Large intestine (tissue), 3 donors: ENCODE measurements at regions not wholly inside any gene's neighbourhood (a gene's known extent, or its start where the extent isn't known, plus 50 kb on each side); places are given as distances from the start of the nearest gene placed in this dataset.
"Not testable (repeated sequence)": the region's sequence is repeated elsewhere in the genome, so short reads cannot be mapped to it uniquely, and the experiment has no call there.

ENCODE experiments used
- DNase-seq, 2 donors: peaks; one replicate each; pipeline versions ENCODE4 v3.0.0 to v3.0.0-alpha.2; 2013
- H3K27ac ChIP-seq: one replicate; pipeline ENCODE4 v1.5.1; 2013; ENCODE audit warnings: low read length
- H3K27me3 ChIP-seq: 2 replicates; pipeline ENCODE4 v1.6.1; 2013; ENCODE audit warnings: low read length; ENCODE audit not compliant: control insufficient read depth, insufficient read depth
- H3K36me3 ChIP-seq: 2 replicates; pipeline ENCODE4 v1.6.1; 2013; ENCODE audit warnings: low read length; ENCODE audit not compliant: control insufficient read depth, insufficient read depth
- H3K4me1 ChIP-seq: one replicate; pipeline ENCODE4 v1.6.1; 2013; ENCODE audit warnings: low read length; ENCODE audit not compliant: control insufficient read depth, insufficient read depth
- H3K4me3 ChIP-seq: one replicate; pipeline ENCODE4 v1.5.1; 2013; ENCODE audit warnings: low read length
- H3K9me3 ChIP-seq: one replicate; pipeline ENCODE4 v1.6.1; 2013; ENCODE audit warnings: mild to moderate bottlenecking, low read depth, low read length, moderate library complexity; ENCODE audit not compliant: control insufficient read depth
- WGBS: methylation state at CpG from one replicate; pipeline ENCODE4 v1.1.5; 2013; ENCODE audit warnings: low lambda C conversion rate; ENCODE audit not compliant: insufficient coverage; 5-methylcytosine and 5-hydroxymethylcytosine counted together

DNA sequence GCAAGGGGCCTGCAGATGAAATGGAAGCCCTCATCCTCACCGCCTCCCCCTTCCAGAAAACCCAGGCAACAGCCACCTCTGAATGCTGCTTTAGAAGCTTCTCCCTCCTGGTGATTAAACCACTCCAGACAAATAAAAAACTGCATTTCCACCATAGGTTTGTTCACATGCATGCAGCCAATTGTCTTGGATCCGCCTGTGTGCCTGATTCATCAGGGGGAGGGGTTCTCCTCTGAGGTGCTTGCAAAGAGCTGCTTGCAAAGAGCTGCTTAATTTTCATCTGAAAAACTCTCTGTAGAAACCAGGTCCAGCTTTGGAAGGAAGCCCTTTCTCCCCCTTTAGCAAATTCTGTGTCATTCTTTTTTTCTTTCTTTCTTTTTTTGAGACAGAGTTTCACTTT, 100.6 kb downstream of the DEFB131A start:
- H3K4me1 ChIP-seq, result peaks cover 11% of the 10 kb centered on the region
- not testable (repeated sequence) for H3K27ac ChIP-seq, H3K4me3 ChIP-seq, H3K27me3 ChIP-seq, H3K9me3 ChIP-seq, H3K36me3 ChIP-seq, DNase-seq
- no CpG with 5 or more reads among the region's 2 CpGs for WGBS

DNA sequence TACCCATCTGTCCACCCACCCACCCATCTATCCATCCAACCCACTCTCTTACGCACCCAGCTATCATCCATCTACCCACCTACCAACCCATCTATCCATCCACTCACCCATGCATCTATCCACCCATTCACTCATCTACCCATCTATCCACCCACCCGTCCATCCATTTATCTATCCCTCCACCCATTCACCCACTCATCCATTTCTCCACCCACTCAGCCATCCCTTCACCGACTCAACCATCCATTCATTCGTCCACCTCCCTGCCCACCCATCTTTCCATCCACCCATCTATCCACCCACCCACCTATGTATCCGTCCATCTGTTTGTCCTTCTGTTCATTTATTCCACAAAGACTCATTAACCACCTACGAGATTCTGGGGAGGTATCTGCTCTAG, 103.3 kb downstream of the DEFB131A start:
- not testable (repeated sequence) for H3K9me3 ChIP-seq, H3K4me1 ChIP-seq, H3K4me3 ChIP-seq, H3K27ac ChIP-seq, H3K27me3 ChIP-seq, H3K36me3 ChIP-seq, DNase-seq
- WGBS, result 100% methylated on average over 2 of the region's 6 CpGs

DNA sequence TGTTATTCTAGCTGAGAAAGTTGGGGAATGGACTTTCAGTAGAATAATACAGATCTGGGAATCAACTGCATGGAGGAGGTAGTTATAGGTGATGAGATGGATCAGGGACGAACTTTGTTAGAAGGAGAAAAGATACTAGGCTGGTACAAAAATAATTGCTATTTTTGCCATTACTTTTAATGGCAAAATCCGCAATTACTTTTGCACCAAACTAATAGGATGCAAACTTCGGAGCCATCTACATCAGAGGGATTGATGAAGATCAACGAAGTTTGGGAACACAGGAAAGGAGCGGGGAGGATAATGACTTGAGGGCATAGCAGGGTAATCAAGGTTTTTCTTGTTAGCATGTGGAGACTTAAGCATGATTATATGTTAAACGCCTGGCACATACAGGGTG, 111.9 kb downstream of the DEFB131A start:
- not testable (repeated sequence) for H3K27me3 ChIP-seq, H3K4me3 ChIP-seq, H3K9me3 ChIP-seq, H3K27ac ChIP-seq, H3K4me1 ChIP-seq, DNase-seq, H3K36me3 ChIP-seq
- 100% methylated on average over 5 of the region's 6 CpGs for WGBS

DNA sequence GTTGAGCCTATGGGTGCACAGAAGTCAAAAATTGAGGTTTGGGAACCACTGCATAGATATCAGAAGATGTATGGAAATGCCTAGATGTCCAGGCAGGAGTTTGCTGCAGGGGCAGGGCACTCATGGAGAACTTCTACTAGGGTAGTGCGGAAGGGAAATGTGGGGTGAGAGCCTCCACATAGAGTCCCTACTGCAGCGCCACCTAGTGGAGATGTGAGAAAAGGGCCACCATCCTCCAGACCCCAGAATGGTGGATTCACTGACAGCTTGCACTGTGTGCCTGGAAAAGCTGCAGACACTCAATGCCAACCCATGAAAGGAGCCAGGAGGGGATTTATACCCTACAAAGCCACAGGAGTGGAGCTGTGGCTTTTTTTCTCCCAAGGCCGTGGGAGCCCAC, 133.7 kb downstream of the DEFB131A start:
- H3K4me1 ChIP-seq, H3K9me3 ChIP-seq, H3K27me3 ChIP-seq, DNase-seq, H3K27ac ChIP-seq, H3K4me3 ChIP-seq, H3K36me3 ChIP-seq: not testable (repeated sequence)
- WGBS, result no CpG with 5 or more reads among the region's 3 CpGs

DNA sequence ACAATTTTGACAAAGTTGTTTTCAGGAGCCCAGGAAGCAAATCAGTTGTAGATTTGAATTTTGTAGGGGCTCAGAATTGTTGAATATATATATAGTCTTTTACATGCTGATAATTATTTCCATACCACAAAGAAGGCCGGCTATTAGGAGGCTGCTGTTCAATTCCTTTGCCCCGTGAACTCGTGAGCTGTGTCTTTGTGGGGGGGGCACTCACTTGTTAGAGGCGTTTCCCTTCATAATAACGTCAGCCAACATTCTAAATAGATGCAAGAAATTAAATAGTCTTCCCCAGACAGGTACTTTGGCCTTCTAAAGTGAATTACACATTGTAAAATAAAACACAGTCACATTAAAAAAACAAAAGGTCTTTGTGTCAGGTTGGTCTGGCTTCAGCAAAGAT, 138.7 kb downstream of the DEFB131A start:
- H3K36me3 ChIP-seq, H3K4me3 ChIP-seq, H3K27ac ChIP-seq, H3K9me3 ChIP-seq, H3K4me1 ChIP-seq, H3K27me3 ChIP-seq: not testable (repeated sequence)
- DNase-seq, result peak; percentile 45 to 76
- no CpG with 5 or more reads among the region's 5 CpGs for WGBS

DNA sequence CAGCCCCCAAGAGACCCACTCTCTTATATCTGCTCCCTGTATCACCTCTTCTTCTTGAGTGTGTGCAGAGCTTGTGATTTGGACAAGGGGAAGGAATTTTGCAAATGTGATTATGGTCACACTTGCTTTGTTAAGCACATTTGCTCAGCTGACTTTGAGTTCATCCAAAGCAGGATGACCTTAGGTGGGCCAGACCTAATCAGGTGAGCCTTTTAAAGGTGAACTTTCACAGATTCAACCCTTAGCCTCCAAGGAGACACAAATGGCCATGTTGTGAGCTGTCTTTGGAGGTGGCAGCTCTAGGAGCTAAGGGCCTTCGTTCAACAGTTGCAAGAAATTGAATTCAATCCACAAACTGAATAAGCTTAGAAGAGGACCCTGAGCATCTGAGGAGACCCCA, 147.8 kb downstream of the DEFB131A start:
- Histone ChIP-seq H3K9me3 (no peaks in the 10 kb centered on the region), H3K27me3 (no peaks in the 10 kb centered on the region), H3K4me1 (no peaks in the 10 kb centered on the region), H3K36me3 (no peaks in the 10 kb centered on the region), H3K27ac (no peak overlapping the region), H3K4me3 (no peak overlapping the region)
- no peak for DNase-seq
- no CpG with 5 or more reads among the region's 1 CpG for WGBS

DNA sequence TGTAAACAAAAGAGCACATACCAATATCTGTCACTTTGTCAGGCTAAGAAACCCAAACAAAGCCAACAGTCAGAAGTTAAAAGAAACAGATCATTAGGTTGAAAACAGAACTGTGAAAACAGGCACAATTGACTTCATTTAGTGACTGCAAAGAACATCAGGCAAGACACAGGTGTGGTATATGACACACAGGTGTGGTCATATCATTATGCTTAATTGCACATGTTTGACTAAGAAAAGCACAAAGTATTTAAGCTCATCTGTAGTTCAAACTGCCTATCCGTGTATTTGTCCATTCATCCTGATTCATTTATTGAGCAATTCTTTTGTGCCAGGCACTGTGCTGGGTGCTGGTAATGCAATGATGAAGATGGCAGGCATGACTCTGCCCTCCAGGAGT, 150.7 kb downstream of the DEFB131A start:
- no peaks in the 10 kb centered on the region for H3K27me3 ChIP-seq
- H3K4me3 ChIP-seq, result no peak overlapping the region
- no peak for DNase-seq
- WGBS, result 50% methylated on average over 1 of the region's 1 CpG
- H3K36me3 ChIP-seq, result no peaks in the 10 kb centered on the region
- H3K4me1 ChIP-seq, result no peaks in the 10 kb centered on the region
- H3K9me3 ChIP-seq, result no peaks in the 10 kb centered on the region
- no peak overlapping the region for H3K27ac ChIP-seq

DNA sequence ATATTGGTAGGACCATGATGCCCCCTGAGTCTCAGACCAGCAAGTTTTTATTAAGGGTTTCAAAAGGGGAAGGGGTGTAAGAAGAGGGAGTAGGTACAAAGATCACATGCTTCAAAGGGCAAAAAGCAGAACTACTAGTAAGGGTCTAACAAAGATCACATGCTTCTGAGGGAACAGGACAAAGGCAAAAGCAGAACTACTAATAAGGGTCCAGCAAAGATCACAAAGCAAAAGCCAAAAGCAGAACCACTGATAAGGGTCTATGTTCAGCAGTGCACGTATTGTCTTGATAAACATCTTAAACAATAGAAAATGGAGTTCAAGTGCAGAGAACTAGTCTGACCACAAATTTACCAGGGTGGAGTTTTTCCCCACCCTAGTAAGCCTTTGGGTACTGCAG, 151.3 kb downstream of the DEFB131A start:
- H3K4me3 ChIP-seq, H3K9me3 ChIP-seq, H3K27ac ChIP-seq, H3K27me3 ChIP-seq, H3K4me1 ChIP-seq, H3K36me3 ChIP-seq: not testable (repeated sequence)
- peak in 1 of 2 donors; percentile 21 for DNase-seq
- no CpG with 5 or more reads among the region's 1 CpG for whole genome bisulfite sequencing

DNA sequence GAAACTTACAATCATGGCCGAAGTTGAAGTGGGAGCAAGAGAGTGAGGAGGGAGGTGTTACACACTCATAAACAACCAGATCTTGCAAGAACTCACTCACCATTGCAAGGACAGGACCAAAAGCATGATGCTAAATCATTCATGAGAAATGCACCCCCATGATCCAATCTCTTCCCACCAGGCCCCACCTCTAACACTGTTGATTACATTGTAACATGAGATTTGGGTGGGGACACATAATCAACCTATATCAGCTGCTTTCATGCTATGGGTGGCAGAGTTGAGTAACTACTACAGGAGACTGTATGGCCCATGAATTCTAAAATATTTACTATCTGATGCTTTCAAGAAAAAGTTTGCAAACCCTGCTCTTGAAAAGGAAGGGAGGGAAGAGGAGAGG, 155.1 kb downstream of the DEFB131A start:
- H3K27ac ChIP-seq, result no peak overlapping the region
- H3K9me3 ChIP-seq, result no peaks in the 10 kb centered on the region
- DNase-seq, result no peak
- H3K27me3 ChIP-seq, result no peaks in the 10 kb centered on the region
- H3K36me3 ChIP-seq, result no peaks in the 10 kb centered on the region
- WGBS, result no CpG with 5 or more reads among the region's 1 CpG
- peaks cover 4% of the 10 kb centered on the region for H3K4me1 ChIP-seq
- H3K4me3 ChIP-seq, result no peak overlapping the region

DNA sequence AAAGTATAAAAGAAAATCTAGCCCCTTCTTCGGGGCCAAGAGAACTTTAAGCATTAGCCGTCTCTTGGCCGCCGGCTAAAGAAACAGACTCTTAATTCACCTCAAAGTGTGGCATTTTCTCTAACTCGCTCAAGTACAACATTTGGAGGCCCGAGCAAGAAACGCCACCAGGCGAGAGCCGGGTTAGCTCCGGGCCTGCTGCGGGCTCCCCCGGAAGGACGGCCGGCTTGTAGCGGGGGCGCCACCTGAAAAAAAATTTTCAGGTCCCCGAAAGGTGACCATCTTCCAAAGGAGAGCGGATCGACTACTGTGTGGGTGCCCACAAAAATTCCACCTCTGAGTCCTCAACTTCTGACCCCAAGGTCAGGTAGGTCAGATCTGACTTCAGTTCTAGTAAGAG, 156.0 kb downstream of the DEFB131A start:
- Histone ChIP-seq H3K4me1 (peaks cover 7% of the 10 kb centered on the region), H3K4me3 (no peak overlapping the region), H3K9me3 (no peaks in the 10 kb centered on the region), H3K27me3 (no peaks in the 10 kb centered on the region), H3K36me3 (no peaks in the 10 kb centered on the region), H3K27ac (no peak overlapping the region)
- WGBS, result 80% methylated on average over 6 of the region's 19 CpGs
- DNase-seq, result no peak

DNA sequence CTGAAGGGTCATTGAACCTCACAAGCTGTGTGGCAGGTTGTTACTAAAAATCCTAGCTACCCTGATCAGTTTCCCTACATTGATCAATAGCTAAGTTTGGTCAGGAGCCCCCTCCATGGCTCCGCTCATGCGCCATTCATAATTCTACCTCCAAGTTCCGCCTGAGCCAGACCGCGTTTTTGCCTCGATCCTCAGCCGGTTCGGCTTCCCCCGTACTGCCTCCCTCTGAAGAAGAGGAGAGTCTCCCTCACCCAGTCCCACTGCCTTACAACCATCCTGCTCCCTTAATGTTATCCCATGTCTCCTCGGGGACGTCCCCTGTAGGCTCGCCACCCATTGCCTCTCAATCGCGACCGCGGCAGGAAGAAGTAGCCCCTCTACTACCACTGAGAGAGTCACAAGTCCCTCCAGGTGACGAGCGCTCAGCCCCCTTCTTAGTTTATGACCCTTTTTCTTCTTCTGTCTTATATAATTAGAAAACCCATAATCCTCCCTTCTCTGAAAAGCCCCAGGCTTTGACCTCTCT, 158.2 kb downstream of the DEFB131A start:
- H3K27me3 ChIP-seq, result no peaks in the 10 kb centered on the region
- H3K4me1 ChIP-seq, result peaks cover 14% of the 10 kb centered on the region
- peak overlapping the region; percentile 5 for H3K4me3 ChIP-seq
- no peaks in the 10 kb centered on the region for H3K9me3 ChIP-seq
- H3K36me3 ChIP-seq, result no peaks in the 10 kb centered on the region
- peak in 1 of 2 donors; percentile 45 for DNase-seq
- peak overlapping the region; percentile 91 for H3K27ac ChIP-seq
- no CpG with 5 or more reads among the region's 18 CpGs for WGBS
